Heart left ventricle (tissue), 16 donors: ENCODE measurements at regions not wholly inside any gene's neighbourhood (a gene's known extent, or its start where the extent isn't known, plus 50 kb on each side); places are given as distances from the start of the nearest gene placed in this dataset.

Experiments used
- ATAC-seq, 4 donors: fragments of 200-7000 bp; cut with Tn5 transposase; one replicate each; pipeline ENCODE4 v1.9.1; 2020 to 2022; ENCODE audit warnings: moderate library complexity in 4 of 4, mild to moderate bottlenecking in 3 of 4, moderate number of reproducible peaks in 1 of 4
- DNase-seq, 5 donors: peaks; one replicate each; pipeline ENCODE4 v3.0.0-alpha.2; 2020
- H3K27ac ChIP-seq, 12 donors: fragments of 200-600 bp; sonication (generic) in 4 of 12; one replicate each; pipeline versions ENCODE4 v1.5.0 to v1.8.0; 2016 to 2022; ENCODE audit warnings: mild to moderate bottlenecking in 2 of 12
- H3K27me3 ChIP-seq, 9 donors: fragments of 200-600 bp; sonication (generic) in 2 of 9; one replicate each; pipeline versions ENCODE4 v1.5.1 to v1.8.0; 2016 to 2022; ENCODE audit warnings: mild to moderate bottlenecking in 3 of 9
- H3K36me3 ChIP-seq, 9 donors: fragments of 200-600 bp; sonication (generic) in 2 of 9; one replicate each; pipeline versions ENCODE4 v1.5.0 to v1.8.0; 2018 to 2022; ENCODE audit warnings: mild to moderate bottlenecking in 2 of 9
- H3K4me1 ChIP-seq, 12 donors: fragments of 200-600 bp; sonication (generic) in 4 of 12; one replicate each; pipeline versions ENCODE4 v1.5.0 to v1.8.0; 2016 to 2022; ENCODE audit warnings: mild to moderate bottlenecking in 3 of 12
- H3K4me3 ChIP-seq, 12 donors: fragments of 200-600 bp; sonication (generic) in 4 of 12; one replicate each; pipeline versions ENCODE4 v1.5.0 to v1.8.0; 2017 to 2022; ENCODE audit warnings: mild to moderate bottlenecking in 9 of 12, moderate library complexity in 4 of 12
- H3K9me3 ChIP-seq, 12 donors: fragments of 200-600 bp; sonication (generic) in 4 of 12; one replicate each; pipeline versions ENCODE4 v1.5.0 to v1.8.0; 2016 to 2022; ENCODE audit warnings: mild to moderate bottlenecking in 1 of 12
- POLR2A ChIP-seq, 2 donors: fragments of 450-650 bp; IDR thresholded peaks; one replicate each; pipeline ENCODE4 v1.6.1; 2017; ENCODE audit warnings: antibody characterized with exemption in 2 of 2, mild to moderate bottlenecking in 2 of 2, moderate library complexity in 2 of 2
- WGBS, 4 donors: extraction: QIAGEN DNeasy Blood & Tissue Kit in 2 of 4; methylation state at CpG; one replicate each; pipeline versions ENCODE4 v1.1.5 to v1.1.7; 2013 to 2018; 5-methylcytosine and 5-hydroxymethylcytosine counted together
- intact Hi-C, 10 donors: fragments of 100-400 bp; cut with DNase I; formaldehyde crosslinking; loops; one replicate each; pipeline versions ENCODE4 v1.11.1 to v1.14.2; 2022
- TF ChIP-seq, protein P1 (sequence below), 12 donors: fragments of 200-600 bp; sonication (generic) in 4 of 12; IDR thresholded peaks; one replicate each; pipeline versions ENCODE4 v1.5.0 to v1.8.0; 2018 to 2022; ENCODE audit warnings: antibody characterized with exemption in 12 of 12, mild to moderate bottlenecking in 5 of 12
- donor health status: ischemic (EF 13 %, LVEDD 7.1; RV severe dilation, severe dysfunction).
- donor health status: healthy with polysubstance abuse.
- donor health status: DM: no; HTN: yes; CAD: no.
- donor health status: DM: no; HTN: no; CAD: no.
- donor health status: ischemic (EF 25% LVEDD 6.9; RV normal size, moderate dysfunction).
- donor health status: ischemic (EF 25% LVEDD 5.7; RV mildly dilated, moderate dysfunction).
- donor health status: healthy.
- donor health status: DM: yes; HTN: yes; CAD: no.
- donor health status: ischemic (EF 35%, LVEDD 5.7; RV mildly dilated, moderate dysfunction).
- donor health status: nonischemic (EF 11% LVEDD 7.7; RV severe dilation, severe dysfunction).
- donor health status: DM: yes; HTN: yes; CAD: no.
- donor health status: PGD.
- donor health status: ischemic (EF 29% LVEDD 5.4; RV normal size, mild dysfunction).
- donor health status: nonischemic (EF 23%, LVEDD 6.1; RV moderate dilation, normal function).

DNA sequence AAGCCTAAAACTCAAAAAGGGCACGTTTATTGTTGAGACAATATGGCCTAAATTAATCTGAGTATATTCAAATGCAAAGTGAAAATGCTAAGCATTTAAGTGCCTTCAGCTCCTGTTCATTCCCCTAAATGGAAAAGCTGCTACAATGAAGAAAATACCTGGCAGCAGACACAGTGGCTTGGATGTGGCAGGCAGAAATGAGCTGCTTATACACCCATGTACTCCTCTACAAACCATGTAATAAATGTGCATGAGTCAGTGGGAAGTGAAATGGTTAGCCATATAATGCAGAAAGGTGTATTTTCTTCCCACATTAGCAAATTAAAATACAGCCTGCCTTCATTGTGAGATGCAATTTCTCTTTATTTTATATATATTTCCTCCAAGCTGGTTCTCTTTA, 859.2 kb upstream of the SEMA6A start:
- Histone ChIP-seq H3K4me3 (no peak overlapping the region), H3K27me3 (no peaks in the 10 kb centered on the region), H3K4me1 (no peaks in the 10 kb centered on the region), H3K9me3 (no peaks in the 10 kb centered on the region), H3K36me3 (no peaks in the 10 kb centered on the region), H3K27ac (no peak overlapping the region)
- WGBS, 4 donors = 47 to 59% (median 54%) methylated on average over 1 of the region's 1 CpG
- intact Hi-C loops = no loop called here
- DNase-seq (no peak), ATAC-seq (no peak)
- no peak for TF ChIP-seq POLR2A (IDR thresholded peaks at IDR 0.05)

- Histone ChIP-seq H3K4me3 (no peak overlapping the region), H3K27me3 (no peaks in the 10 kb centered on the region), H3K9me3 (no peaks in the 10 kb centered on the region), H3K36me3 (no peaks in the 10 kb centered on the region), H3K4me1 (no peaks in the 10 kb centered on the region), H3K27ac (no peak overlapping the region)
- ATAC-seq (no peak), DNase-seq (no peak)
- 56 to 64% (median 62%) methylated on average over 3 of the region's 3 CpGs for WGBS, 4 donors
- intact Hi-C loops = no loop called here
- TF ChIP-seq POLR2A (IDR thresholded peaks at IDR 0.05) = no peak
- TF ChIP-seq, protein P1, sequence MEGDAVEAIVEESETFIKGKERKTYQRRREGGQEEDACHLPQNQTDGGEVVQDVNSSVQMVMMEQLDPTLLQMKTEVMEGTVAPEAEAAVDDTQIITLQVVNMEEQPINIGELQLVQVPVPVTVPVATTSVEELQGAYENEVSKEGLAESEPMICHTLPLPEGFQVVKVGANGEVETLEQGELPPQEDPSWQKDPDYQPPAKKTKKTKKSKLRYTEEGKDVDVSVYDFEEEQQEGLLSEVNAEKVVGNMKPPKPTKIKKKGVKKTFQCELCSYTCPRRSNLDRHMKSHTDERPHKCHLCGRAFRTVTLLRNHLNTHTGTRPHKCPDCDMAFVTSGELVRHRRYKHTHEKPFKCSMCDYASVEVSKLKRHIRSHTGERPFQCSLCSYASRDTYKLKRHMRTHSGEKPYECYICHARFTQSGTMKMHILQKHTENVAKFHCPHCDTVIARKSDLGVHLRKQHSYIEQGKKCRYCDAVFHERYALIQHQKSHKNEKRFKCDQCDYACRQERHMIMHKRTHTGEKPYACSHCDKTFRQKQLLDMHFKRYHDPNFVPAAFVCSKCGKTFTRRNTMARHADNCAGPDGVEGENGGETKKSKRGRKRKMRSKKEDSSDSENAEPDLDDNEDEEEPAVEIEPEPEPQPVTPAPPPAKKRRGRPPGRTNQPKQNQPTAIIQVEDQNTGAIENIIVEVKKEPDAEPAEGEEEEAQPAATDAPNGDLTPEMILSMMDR (IDR thresholded peaks at IDR 0.05) = no peak
Observed at GRCh38 chr5:117431091-117431490, 856.5 kb upstream of the SEMA6A start.

- H3K9me3 ChIP-seq = peaks cover 0 to 22% (median 5%) of the 10 kb centered on the region in 12 donors
- 62 to 77% (median 67%) methylated on average over 3 of the region's 3 CpGs for WGBS, 4 donors
- H3K4me1 ChIP-seq = no peaks in the 10 kb centered on the region
- no peaks in the 10 kb centered on the region for H3K36me3 ChIP-seq
- intact Hi-C loops = no loop called here
- no peak overlapping the region for H3K27ac ChIP-seq
- ATAC-seq (no peak), DNase-seq (no peak)
- TF ChIP-seq POLR2A (IDR thresholded peaks at IDR 0.05) = no peak
- TF ChIP-seq, protein P1 (IDR thresholded peaks at IDR 0.05) = no peak
- no peak overlapping the region for H3K4me3 ChIP-seq
- H3K27me3 ChIP-seq = no peaks in the 10 kb centered on the region
Observed at GRCh38 chr5:117425163-117425562, 850.5 kb upstream of the SEMA6A start.

- no peaks in the 10 kb centered on the region for H3K36me3 ChIP-seq
- 85 to 95% (median 89%) methylated on average over 2 of the region's 2 CpGs for WGBS, 4 donors
- no peaks in the 10 kb centered on the region for H3K4me1 ChIP-seq
- ATAC-seq = no peak
- intact Hi-C loops = no loop called here
- H3K27ac ChIP-seq = no peak overlapping the region
- TF ChIP-seq POLR2A (IDR thresholded peaks at IDR 0.05) = no peak
- TF ChIP-seq, protein P1 (IDR thresholded peaks at IDR 0.05) = no peak
- H3K27me3 ChIP-seq = no peaks in the 10 kb centered on the region
- no peak overlapping the region for H3K4me3 ChIP-seq
- no peak for DNase-seq
- H3K9me3 ChIP-seq = peaks cover 0 to 22% (median 5%) of the 10 kb centered on the region in 12 donors
Observed at GRCh38 chr5:117424559-117424958, 849.9 kb upstream of the SEMA6A start.

DNA sequence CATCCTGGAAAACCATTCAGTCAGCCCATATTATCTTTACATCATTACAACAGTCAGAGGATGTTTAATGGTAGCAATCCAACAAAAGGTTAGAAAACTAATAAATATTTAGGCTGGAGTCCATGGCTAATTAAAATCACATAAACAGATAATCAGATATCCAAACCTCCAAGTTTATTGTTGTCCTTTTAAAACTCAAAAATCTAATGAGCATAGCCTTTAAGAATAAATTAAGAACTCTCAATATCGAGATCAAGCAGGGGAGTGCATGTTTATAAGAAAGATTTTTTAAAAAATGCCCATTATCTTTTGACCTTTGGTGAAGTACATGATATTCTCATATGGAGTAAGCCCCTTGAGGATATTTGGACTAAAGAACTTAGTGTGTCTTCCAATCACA, 842.9 kb upstream of the SEMA6A start:
- H3K27ac ChIP-seq = no peak overlapping the region
- no peaks in the 10 kb centered on the region for H3K36me3 ChIP-seq
- H3K9me3 ChIP-seq = peaks cover 0 to 19% (median 5%) of the 10 kb centered on the region in 12 donors
- DNase-seq (no peak), ATAC-seq (no peak)
- intact Hi-C loops = no loop called here
- WGBS, 4 donors = 55 to 63% (median 57%) methylated on average over 1 of the region's 1 CpG
- no peaks in the 10 kb centered on the region for H3K27me3 ChIP-seq
- TF ChIP-seq POLR2A (IDR thresholded peaks at IDR 0.05) = no peak
- TF ChIP-seq, protein P1 (IDR thresholded peaks at IDR 0.05) = no peak
- no peaks in the 10 kb centered on the region for H3K4me1 ChIP-seq
- H3K4me3 ChIP-seq = no peak overlapping the region
